HUES48 (cell line): ENCODE measurements at regions not wholly inside any gene's neighbourhood (a gene's known extent, or its start where the extent isn't known, plus 50 kb on each side); places are given as distances from the start of the nearest gene placed in this dataset.

ENCODE experiments used
- H3K27ac ChIP-seq: one replicate; pipeline ENCODE4 v1.7.0; 2013; ENCODE audit warnings: low read depth, low read length, inconsistent platforms
- H3K27me3 ChIP-seq: 2 replicates; pipeline ENCODE4 v1.6.1; 2013; ENCODE audit warnings: mild to moderate bottlenecking, low read length; ENCODE audit not compliant: control insufficient read depth, insufficient read depth
- H3K36me3 ChIP-seq: 2 replicates; pipeline ENCODE4 v1.6.1; 2013; ENCODE audit warnings: low read length; ENCODE audit not compliant: control insufficient read depth, insufficient read depth
- H3K4me1 ChIP-seq: 2 replicates; pipeline ENCODE4 v1.6.1; 2013; ENCODE audit warnings: mild to moderate bottlenecking, low read length; ENCODE audit not compliant: control insufficient read depth, insufficient read depth
- H3K4me3 ChIP-seq: 2 replicates; pipeline ENCODE4 v1.5.1; 2013; ENCODE audit warnings: mild to moderate bottlenecking, low read depth, low read length
- H3K9ac ChIP-seq: 2 replicates; pipeline ENCODE4 v1.6.1; 2013; ENCODE audit warnings: mild to moderate bottlenecking, low read depth, low read length, moderate library complexity
- H3K9me3 ChIP-seq: 2 replicates; pipeline ENCODE4 v1.6.1; 2013; ENCODE audit warnings: low read length; ENCODE audit not compliant: control insufficient read depth, insufficient read depth

- H3K36me3 ChIP-seq, result no peaks in the 10 kb centered on the region
- H3K4me3 ChIP-seq, result no peak overlapping the region
- no peaks in the 10 kb centered on the region for H3K9me3 ChIP-seq
- no peaks in the 10 kb centered on the region for H3K4me1 ChIP-seq
- no peak overlapping the region for H3K9ac ChIP-seq
- no peaks in the 10 kb centered on the region for H3K27me3 ChIP-seq
- no peak overlapping the region for H3K27ac ChIP-seq
Observed at GRCh38 chr5:164481270-164481669, 975.9 kb downstream of the MAT2B start.

GRCh38 chr5:164482351-164482750 lies 976.9 kb downstream of the MAT2B start:
- no peak overlapping the region for H3K4me3 ChIP-seq
- no peaks in the 10 kb centered on the region for H3K36me3 ChIP-seq
- no peak overlapping the region for H3K9ac ChIP-seq
- H3K4me1 ChIP-seq, result no peaks in the 10 kb centered on the region
- no peaks in the 10 kb centered on the region for H3K27me3 ChIP-seq
- no peaks in the 10 kb centered on the region for H3K9me3 ChIP-seq
- no peak overlapping the region for H3K27ac ChIP-seq

GRCh38 chr5:164484948-164485347 lies 979.5 kb downstream of the MAT2B start:
- no peak overlapping the region for H3K4me3 ChIP-seq
- no peak overlapping the region for H3K9ac ChIP-seq
- H3K4me1 ChIP-seq, result no peaks in the 10 kb centered on the region
- no peaks in the 10 kb centered on the region for H3K9me3 ChIP-seq
- H3K27ac ChIP-seq, result no peak overlapping the region
- no peaks in the 10 kb centered on the region for H3K36me3 ChIP-seq
- H3K27me3 ChIP-seq, result no peaks in the 10 kb centered on the region

GRCh38 chr5:164487939-164488338 lies 982.5 kb downstream of the MAT2B start:
- Histone ChIP-seq H3K9ac (no peak overlapping the region), H3K27me3 (no peaks in the 10 kb centered on the region), H3K4me3 (no peak overlapping the region), H3K9me3 (no peaks in the 10 kb centered on the region), H3K4me1 (no peaks in the 10 kb centered on the region), H3K36me3 (no peaks in the 10 kb centered on the region), H3K27ac (no peak overlapping the region)

GRCh38 chr5:164497311-164498064 lies 992.1 kb downstream of the MAT2B start:
- H3K4me1 ChIP-seq, result peaks cover 34% of the 10 kb centered on the region
- no peaks in the 10 kb centered on the region for H3K36me3 ChIP-seq
- H3K27ac ChIP-seq, result peak overlapping the region; percentile 23
- no peak overlapping the region for H3K4me3 ChIP-seq
- no peaks in the 10 kb centered on the region for H3K9me3 ChIP-seq
- H3K27me3 ChIP-seq, result no peaks in the 10 kb centered on the region
- H3K9ac ChIP-seq, result no peak overlapping the region

GRCh38 chr5:164498438-164498837 lies 993.0 kb downstream of the MAT2B start:
- H3K4me3 ChIP-seq, result peak overlapping the region; percentile 27; the same call in 1 of the 2 replicates
- peaks cover 34% of the 10 kb centered on the region for H3K4me1 ChIP-seq
- peak overlapping the region; percentile 82 for H3K27ac ChIP-seq
- H3K9me3 ChIP-seq, result no peaks in the 10 kb centered on the region
- no peaks in the 10 kb centered on the region for H3K36me3 ChIP-seq
- no peaks in the 10 kb centered on the region for H3K27me3 ChIP-seq
- no peak overlapping the region for H3K9ac ChIP-seq

GRCh38 chr5:164500856-164501255 lies 995.4 kb downstream of the MAT2B start:
- Histone ChIP-seq H3K9ac (no peak overlapping the region), H3K36me3 (no peaks in the 10 kb centered on the region), H3K27me3 (no peaks in the 10 kb centered on the region), H3K27ac (no peak overlapping the region), H3K4me1 (peaks cover 34% of the 10 kb centered on the region), H3K9me3 (no peaks in the 10 kb centered on the region), H3K4me3 (no peak overlapping the region)

GRCh38 chr5:164501344-164501743 lies 995.9 kb downstream of the MAT2B start:
- H3K9me3 ChIP-seq, result no peaks in the 10 kb centered on the region
- peaks cover 34% of the 10 kb centered on the region for H3K4me1 ChIP-seq
- H3K4me3 ChIP-seq, result no peak overlapping the region
- no peaks in the 10 kb centered on the region for H3K36me3 ChIP-seq
- no peaks in the 10 kb centered on the region for H3K27me3 ChIP-seq
- H3K27ac ChIP-seq, result no peak overlapping the region
- no peak overlapping the region for H3K9ac ChIP-seq

- no peaks in the 10 kb centered on the region for H3K27me3 ChIP-seq
- H3K4me3 ChIP-seq, result no peak overlapping the region
- H3K9me3 ChIP-seq, result no peaks in the 10 kb centered on the region
- no peaks in the 10 kb centered on the region for H3K36me3 ChIP-seq
- peaks cover 6% of the 10 kb centered on the region for H3K4me1 ChIP-seq
- H3K9ac ChIP-seq, result no peak overlapping the region
- H3K27ac ChIP-seq, result no peak overlapping the region
Observed at GRCh38 chr5:164504141-164504772, 998.8 kb downstream of the MAT2B start.

- Histone ChIP-seq H3K4me3 (no peak overlapping the region), H3K9me3 (no peaks in the 10 kb centered on the region), H3K9ac (no peak overlapping the region), H3K36me3 (no peaks in the 10 kb centered on the region), H3K27me3 (no peaks in the 10 kb centered on the region), H3K27ac (no peak overlapping the region), H3K4me1 (no peaks in the 10 kb centered on the region)
Observed at GRCh38 chr5:164505791-164506190, 1000.4 kb downstream of the MAT2B start.

GRCh38 chr5:164518067-164518740 lies 1012.8 kb downstream of the MAT2B start:
- no peak overlapping the region for H3K9ac ChIP-seq
- H3K4me1 ChIP-seq, result peaks cover 14% of the 10 kb centered on the region
- no peak overlapping the region for H3K4me3 ChIP-seq
- H3K27me3 ChIP-seq, result no peaks in the 10 kb centered on the region
- H3K27ac ChIP-seq, result no peak overlapping the region
- peaks cover 2% of the 10 kb centered on the region; the same call in 1 of the 2 replicates for H3K9me3 ChIP-seq
- no peaks in the 10 kb centered on the region for H3K36me3 ChIP-seq
